ENCODE measurements at regions not wholly inside any gene's neighbourhood (a gene's known extent, or its start where the extent isn't known, plus 50 kb on each side); places are given as distances from the start of the nearest gene placed in this dataset.
"Not testable (repeated sequence)": the region's sequence is repeated elsewhere in the genome, so short reads cannot be mapped to it uniquely, and the experiment has no call there.

GRCh38 chr15:38846346-38846745 is 281.7 kb upstream of the RASGRP1 start:
- Histone ChIP-seq H3K27me3 (replicated peaks; ENCODE audit: insufficient read depth, low read depth, low read length, poor library complexity) (no peaks in the 10 kb centered on the region), H3K4me1 (ENCODE audit: insufficient read depth, low read length, poor library complexity, severe bottlenecking) (no peaks in the 10 kb centered on the region), H3K36me3 (ENCODE audit: insufficient read depth, low read length, poor library complexity, severe bottlenecking) (no peaks in the 10 kb centered on the region), H3K4me3 (ENCODE audit: low read depth, low read length, poor library complexity, severe bottlenecking) (no peak overlapping the region), H3K9me3 (ENCODE audit: low read depth, low read length, poor library complexity, severe bottlenecking) (no peaks in the 10 kb centered on the region), H3K27ac (ENCODE audit: low read depth, low read length, poor library complexity, severe bottlenecking) (no peak overlapping the region)
- ChIA-PET POLR2A (ENCODE audit: low non-redundant PET) (no interaction called here), CTCF (no interaction called here)
- no peak for TF ChIP-seq EZH2 (IDR thresholded peaks at IDR 0.05; ENCODE audit: borderline replicate concordance, low read depth, low read length, poor library complexity, severe bottlenecking)
- no peak for TF ChIP-seq CTCF (conservative IDR thresholded peaks at IDR 0.05; ENCODE audit: low read depth, low read length)
- DNase-seq (ENCODE audit: low spot score), result no peak
- no TSS peak for BruUV-seq (replicated peaks)
- intact Hi-C loops (cut with micrococcal nuclease; ENCODE audit: unreplicated experiment), result no loop called here

- no peaks in the 10 kb centered on the region for H3K27me3 ChIP-seq (replicated peaks; ENCODE audit: insufficient read depth, low read depth, low read length, poor library complexity)
- DNase-seq (ENCODE audit: low spot score), result no peak
- ChIA-PET CTCF (no interaction called here), POLR2A (ENCODE audit: low non-redundant PET) (no interaction called here)
- no peak for TF ChIP-seq EZH2 (IDR thresholded peaks at IDR 0.05; ENCODE audit: borderline replicate concordance, low read depth, low read length, poor library complexity, severe bottlenecking)
- TF ChIP-seq CTCF (conservative IDR thresholded peaks at IDR 0.05; ENCODE audit: low read depth, low read length), result no peak
- H3K27ac ChIP-seq (ENCODE audit: low read depth, low read length, poor library complexity, severe bottlenecking), result no peak overlapping the region
- no TSS peak for BruUV-seq (replicated peaks)
- H3K4me1 ChIP-seq (ENCODE audit: insufficient read depth, low read length, poor library complexity, severe bottlenecking), result no peaks in the 10 kb centered on the region
- H3K4me3 ChIP-seq (ENCODE audit: low read depth, low read length, poor library complexity, severe bottlenecking), result no peak overlapping the region
- no peaks in the 10 kb centered on the region for H3K9me3 ChIP-seq (ENCODE audit: low read depth, low read length, poor library complexity, severe bottlenecking)
- intact Hi-C loops (cut with micrococcal nuclease; ENCODE audit: unreplicated experiment), result no loop called here
- no peaks in the 10 kb centered on the region for H3K36me3 ChIP-seq (ENCODE audit: insufficient read depth, low read length, poor library complexity, severe bottlenecking)
These were observed 283.1 kb upstream of the RASGRP1 start for GRCh38 chr15:38847666-38848065.

GRCh38 chr15:38849046-38849445 is 284.4 kb upstream of the RASGRP1 start:
- TF ChIP-seq EZH2 (IDR thresholded peaks at IDR 0.05; ENCODE audit: borderline replicate concordance, low read depth, low read length, poor library complexity, severe bottlenecking), result no peak
- no peak for TF ChIP-seq CTCF (conservative IDR thresholded peaks at IDR 0.05; ENCODE audit: low read depth, low read length)
- ChIA-PET CTCF (interaction anchor here (0.7 kb wide), 1 partner anchor 34 kb away, joined by 10 read pairs; no protein-coding TSS in a partner anchor), POLR2A (ENCODE audit: low non-redundant PET) (no interaction called here)
- intact Hi-C loops (cut with micrococcal nuclease; ENCODE audit: unreplicated experiment), result no loop called here
- H3K36me3 ChIP-seq (ENCODE audit: insufficient read depth, low read length, poor library complexity, severe bottlenecking), result no peaks in the 10 kb centered on the region
- H3K27me3 ChIP-seq (replicated peaks; ENCODE audit: insufficient read depth, low read depth, low read length, poor library complexity), result peaks cover 2% of the 10 kb centered on the region
- BruUV-seq (replicated peaks), result no TSS peak
- no peak overlapping the region for H3K4me3 ChIP-seq (ENCODE audit: low read depth, low read length, poor library complexity, severe bottlenecking)
- no peak for DNase-seq (ENCODE audit: low spot score)
- H3K27ac ChIP-seq (ENCODE audit: low read depth, low read length, poor library complexity, severe bottlenecking), result no peak overlapping the region
- no peaks in the 10 kb centered on the region for H3K9me3 ChIP-seq (ENCODE audit: low read depth, low read length, poor library complexity, severe bottlenecking)
- no peaks in the 10 kb centered on the region for H3K4me1 ChIP-seq (ENCODE audit: insufficient read depth, low read length, poor library complexity, severe bottlenecking)

- CTCF ChIA-PET; DNase-seq (ENCODE audit: low spot score); intact Hi-C loops (cut with micrococcal nuclease; ENCODE audit: unreplicated experiment); H3K4me1 ChIP-seq (ENCODE audit: insufficient read depth, low read length, poor library complexity, severe bottlenecking); H3K4me3 ChIP-seq (ENCODE audit: low read depth, low read length, poor library complexity, severe bottlenecking); BruUV-seq (replicated peaks); H3K9me3 ChIP-seq (ENCODE audit: low read depth, low read length, poor library complexity, severe bottlenecking); H3K27me3 ChIP-seq (replicated peaks; ENCODE audit: insufficient read depth, low read depth, low read length, poor library complexity); POLR2A ChIA-PET (ENCODE audit: low non-redundant PET); H3K27ac ChIP-seq (ENCODE audit: low read depth, low read length, poor library complexity, severe bottlenecking); H3K36me3 ChIP-seq (ENCODE audit: insufficient read depth, low read length, poor library complexity, severe bottlenecking): not testable (repeated sequence)
These were observed 287.6 kb upstream of the RASGRP1 start for GRCh38 chr15:38852188-38852587.
